Umbilical cord (tissue), 1 donor: ENCODE measurements at regions not wholly inside any gene's neighbourhood (a gene's known extent, or its start where the extent isn't known, plus 50 kb on each side); places are given as distances from the start of the nearest gene placed in this dataset.

Source experiments
- DNase-seq: peaks from one replicate; pipeline ENCODE4 v3.0.0-alpha.2; 2015; ENCODE audit warnings: low spot score

GRCh38 chr21:21722731-21723130 is 724.5 kb downstream of the NCAM2 start:
- no peak for DNase-seq

- no peak for DNase-seq
Measured at GRCh38 chr21:21730512-21730911, 732.3 kb downstream of the NCAM2 start.

- no peak for DNase-seq
Measured at GRCh38 chr21:21731626-21732025, 733.4 kb downstream of the NCAM2 start.

- DNase-seq: no peak
Measured at GRCh38 chr21:21734088-21734487, 735.9 kb downstream of the NCAM2 start.

GRCh38 chr21:21737186-21737585 is 739.0 kb downstream of the NCAM2 start:
- no peak for DNase-seq

- DNase-seq: no peak
Measured at GRCh38 chr21:21740207-21740606, 742.0 kb downstream of the NCAM2 start.

- DNase-seq: no peak
Measured at GRCh38 chr21:21750124-21750825, 752.1 kb downstream of the NCAM2 start.

- DNase-seq: no peak
Measured at GRCh38 chr21:21751286-21751685, 753.1 kb downstream of the NCAM2 start.

GRCh38 chr21:21762855-21763254 is 764.6 kb downstream of the NCAM2 start:
- DNase-seq: no peak

GRCh38 chr21:21764281-21764680 is 766.1 kb downstream of the NCAM2 start:
- DNase-seq: no peak

- DNase-seq: no peak
Measured at GRCh38 chr21:21767276-21767675, 769.1 kb downstream of the NCAM2 start.

GRCh38 chr21:21788591-21788990 is 790.4 kb downstream of the NCAM2 start:
- no peak for DNase-seq

- no peak for DNase-seq
Measured at GRCh38 chr21:21801921-21802320, 803.7 kb downstream of the NCAM2 start.

GRCh38 chr21:21806711-21807597 is 808.7 kb downstream of the NCAM2 start:
- DNase-seq: no peak

- DNase-seq: no peak
Measured at GRCh38 chr21:21807598-21807903, 809.3 kb downstream of the NCAM2 start.

GRCh38 chr21:21813289-21813688 is 815.1 kb downstream of the NCAM2 start:
- no peak for DNase-seq

GRCh38 chr21:21813934-21814333 is 815.7 kb downstream of the NCAM2 start:
- peak; percentile 16 for DNase-seq

GRCh38 chr21:21816778-21817177 is 818.6 kb downstream of the NCAM2 start:
- no peak for DNase-seq

GRCh38 chr21:21818898-21819297 is 820.7 kb downstream of the NCAM2 start:
- DNase-seq: no peak

GRCh38 chr21:21828130-21828529 is 829.9 kb downstream of the NCAM2 start:
- no peak for DNase-seq

GRCh38 chr21:21831036-21831435 is 832.8 kb downstream of the NCAM2 start:
- DNase-seq: no peak

GRCh38 chr21:21845901-21846300 is 847.7 kb downstream of the NCAM2 start:
- DNase-seq: peak; percentile 1

- no peak for DNase-seq
Measured at GRCh38 chr21:21851205-21851604, 853.0 kb downstream of the NCAM2 start.
